ENCODE measurements at regions not wholly inside any gene's neighbourhood (a gene's known extent, or its start where the extent isn't known, plus 50 kb on each side); places are given as distances from the start of the nearest gene placed in this dataset.

DNA sequence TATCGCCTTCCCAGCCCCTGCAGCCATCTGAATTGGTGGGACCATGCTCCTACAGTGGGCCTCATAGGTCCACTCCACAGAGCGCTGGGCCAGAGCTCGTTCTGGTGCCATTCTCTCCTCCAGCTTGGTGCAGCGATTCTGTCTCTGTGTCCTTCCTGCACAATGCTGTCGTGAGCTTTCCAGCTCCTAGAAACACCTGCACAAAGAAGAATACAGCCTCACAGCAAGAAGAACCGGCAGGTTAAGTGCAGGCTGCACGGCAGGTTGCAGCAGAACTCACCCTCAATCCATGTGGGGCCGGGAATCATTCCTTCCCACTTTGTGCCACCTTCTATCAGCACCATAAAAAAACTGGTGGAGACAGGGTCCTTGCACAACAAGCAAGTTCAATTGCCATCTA lies 101.2 kb upstream of the ENPP6 start:
- Histone ChIP-seq H3K36me3 (ENCODE audit: insufficient read depth, low read length) (no peaks in the 10 kb centered on the region), H3K27me3 (ENCODE audit: insufficient read depth, low read length) (no peaks in the 10 kb centered on the region), H3K4me1 (ENCODE audit: insufficient read depth, low read length) (no peaks in the 10 kb centered on the region; the same call in 1 of the 2 replicates), H3K4me3 (ENCODE audit: low read length) (no peak overlapping the region), H3K9me3 (ENCODE audit: insufficient read depth, low read depth, low read length) (no peaks in the 10 kb centered on the region), H3K27ac (ENCODE audit: low read depth, low read length) (no peak overlapping the region), H3K9ac (ENCODE audit: low read depth, low read length) (no peak overlapping the region)
- 95% methylated on average over 8 of the region's 8 CpGs for WGBS

DNA sequence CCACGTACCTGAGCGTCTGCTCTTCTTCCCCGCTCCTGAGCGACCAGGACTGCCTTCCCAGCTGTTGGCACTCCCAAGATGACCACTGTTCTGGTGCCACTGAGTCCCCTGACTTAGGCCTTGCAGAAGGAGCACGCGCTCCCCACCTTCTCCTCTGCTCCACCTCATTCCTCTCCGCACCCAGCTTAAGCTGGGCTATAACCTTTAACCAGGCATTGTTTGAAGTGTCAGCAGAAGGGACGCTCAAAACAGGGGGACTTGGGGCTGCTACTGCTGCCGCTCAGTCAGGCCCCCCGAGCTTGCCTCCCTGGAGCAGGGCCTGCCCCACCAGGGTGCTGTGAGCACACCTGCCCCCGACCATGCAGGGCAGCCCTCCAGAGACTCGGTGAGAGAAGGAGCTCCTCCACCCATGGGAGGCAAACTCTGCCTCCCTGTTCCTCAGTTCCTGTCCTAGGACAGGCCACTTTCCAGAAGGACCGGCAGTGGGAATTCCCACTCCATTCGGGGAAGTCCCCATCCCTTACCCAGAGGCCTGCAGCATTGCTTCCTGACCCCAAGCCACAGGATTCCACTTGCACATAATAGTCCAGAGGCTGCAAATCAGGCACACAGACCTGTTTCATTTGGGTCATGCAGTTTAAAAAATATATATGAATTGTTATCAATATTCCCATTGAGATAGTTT lies 99.7 kb upstream of the ENPP6 start:
- H3K27ac ChIP-seq (ENCODE audit: low read depth, low read length), result no peak overlapping the region
- 88% methylated on average over 14 of the region's 14 CpGs for WGBS
- H3K9me3 ChIP-seq (ENCODE audit: insufficient read depth, low read depth, low read length), result no peaks in the 10 kb centered on the region
- no peak overlapping the region for H3K9ac ChIP-seq (ENCODE audit: low read depth, low read length)
- H3K4me1 ChIP-seq (ENCODE audit: insufficient read depth, low read length), result no peaks in the 10 kb centered on the region; the same call in 1 of the 2 replicates
- H3K4me3 ChIP-seq (ENCODE audit: low read length), result no peak overlapping the region
- H3K36me3 ChIP-seq (ENCODE audit: insufficient read depth, low read length), result no peaks in the 10 kb centered on the region
- H3K27me3 ChIP-seq (ENCODE audit: insufficient read depth, low read length), result no peaks in the 10 kb centered on the region

GRCh38 chr4:184316821-184317220 lies 99.1 kb upstream of the ENPP6 start:
- Histone ChIP-seq H3K36me3 (ENCODE audit: insufficient read depth, low read length) (no peaks in the 10 kb centered on the region), H3K4me1 (ENCODE audit: insufficient read depth, low read length) (peaks cover 3% of the 10 kb centered on the region; the same call in 1 of the 2 replicates), H3K9me3 (ENCODE audit: insufficient read depth, low read depth, low read length) (no peaks in the 10 kb centered on the region), H3K27ac (ENCODE audit: low read depth, low read length) (no peak overlapping the region), H3K27me3 (ENCODE audit: insufficient read depth, low read length) (no peaks in the 10 kb centered on the region), H3K9ac (ENCODE audit: low read depth, low read length) (no peak overlapping the region), H3K4me3 (ENCODE audit: low read length) (no peak overlapping the region)
- 90% methylated on average over 10 of the region's 10 CpGs for WGBS

- H3K27ac ChIP-seq (ENCODE audit: low read depth, low read length), result no peak overlapping the region
- 91% methylated on average over 8 of the region's 8 CpGs for WGBS
- H3K27me3 ChIP-seq (ENCODE audit: insufficient read depth, low read length), result no peaks in the 10 kb centered on the region
- no peaks in the 10 kb centered on the region for H3K36me3 ChIP-seq (ENCODE audit: insufficient read depth, low read length)
- no peak overlapping the region for H3K4me3 ChIP-seq (ENCODE audit: low read length)
- H3K4me1 ChIP-seq (ENCODE audit: insufficient read depth, low read length), result peaks cover 3% of the 10 kb centered on the region; the same call in 1 of the 2 replicates
- no peak overlapping the region for H3K9ac ChIP-seq (ENCODE audit: low read depth, low read length)
- H3K9me3 ChIP-seq (ENCODE audit: insufficient read depth, low read depth, low read length), result no peaks in the 10 kb centered on the region
Observed at GRCh38 chr4:184315675-184316359, 98.1 kb upstream of the ENPP6 start.

DNA sequence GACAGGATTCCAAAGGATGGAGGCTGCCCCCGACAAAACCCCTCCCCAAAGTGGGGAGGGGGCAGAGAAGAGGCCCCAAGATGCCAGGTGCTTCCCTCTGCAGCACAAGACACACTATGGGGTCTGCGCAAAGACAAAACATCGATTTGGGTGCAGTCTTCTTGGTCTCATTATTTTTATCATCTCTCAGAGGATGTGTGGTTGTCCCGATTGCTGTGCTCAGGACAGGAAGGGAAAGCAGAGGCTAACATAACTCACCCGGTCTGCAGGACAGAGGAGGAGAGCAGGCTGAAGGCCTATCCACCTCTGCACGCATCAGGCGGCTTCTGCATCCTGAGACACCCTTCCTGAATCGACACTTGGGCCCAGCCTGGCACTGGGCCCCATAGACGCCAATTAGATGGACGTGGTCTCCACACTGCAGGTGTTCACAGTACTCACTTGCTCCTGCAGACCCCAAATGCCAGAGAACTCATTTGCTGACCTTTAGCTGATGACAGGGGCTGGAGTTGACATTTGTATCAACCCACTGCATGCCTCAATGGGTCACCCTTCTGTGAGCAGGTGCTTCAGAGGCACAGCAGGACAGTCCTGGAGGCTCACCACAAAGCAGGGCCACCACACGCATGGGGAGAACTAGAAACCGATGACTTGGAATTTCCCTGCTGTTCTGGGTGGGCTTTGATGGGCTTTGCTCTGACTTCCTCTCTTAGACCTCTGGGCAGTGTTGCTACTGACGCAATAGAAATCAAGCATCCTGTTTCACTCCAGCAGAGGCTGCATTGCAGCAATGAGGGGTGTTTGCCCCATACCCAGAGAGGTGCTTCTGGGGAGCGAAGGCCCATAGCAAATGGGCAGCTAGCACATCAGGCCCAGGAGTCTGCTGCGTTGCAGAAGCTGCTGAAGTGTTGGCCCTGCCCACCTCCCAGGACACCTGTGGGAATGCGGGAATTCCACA lies 96.3 kb upstream of the ENPP6 start:
- Histone ChIP-seq H3K27me3 (ENCODE audit: insufficient read depth, low read length) (no peaks in the 10 kb centered on the region), H3K4me1 (ENCODE audit: insufficient read depth, low read length) (peaks cover 3% of the 10 kb centered on the region; the same call in 1 of the 2 replicates), H3K36me3 (ENCODE audit: insufficient read depth, low read length) (no peaks in the 10 kb centered on the region), H3K27ac (ENCODE audit: low read depth, low read length) (no peak overlapping the region), H3K9ac (ENCODE audit: low read depth, low read length) (no peak overlapping the region), H3K4me3 (ENCODE audit: low read length) (no peak overlapping the region), H3K9me3 (ENCODE audit: insufficient read depth, low read depth, low read length) (no peaks in the 10 kb centered on the region)
- WGBS, result 89% methylated on average over 16 of the region's 16 CpGs

- Histone ChIP-seq H3K4me1 (ENCODE audit: insufficient read depth, low read length) (peaks cover 3% of the 10 kb centered on the region; the same call in 1 of the 2 replicates), H3K4me3 (ENCODE audit: low read length) (no peak overlapping the region), H3K27ac (ENCODE audit: low read depth, low read length) (no peak overlapping the region), H3K36me3 (ENCODE audit: insufficient read depth, low read length) (no peaks in the 10 kb centered on the region), H3K9ac (ENCODE audit: low read depth, low read length) (no peak overlapping the region), H3K9me3 (ENCODE audit: insufficient read depth, low read depth, low read length) (no peaks in the 10 kb centered on the region), H3K27me3 (ENCODE audit: insufficient read depth, low read length) (no peaks in the 10 kb centered on the region)
- WGBS, result 93% methylated on average over 4 of the region's 4 CpGs
Observed at GRCh38 chr4:184313058-184313581, 95.4 kb upstream of the ENPP6 start.

DNA sequence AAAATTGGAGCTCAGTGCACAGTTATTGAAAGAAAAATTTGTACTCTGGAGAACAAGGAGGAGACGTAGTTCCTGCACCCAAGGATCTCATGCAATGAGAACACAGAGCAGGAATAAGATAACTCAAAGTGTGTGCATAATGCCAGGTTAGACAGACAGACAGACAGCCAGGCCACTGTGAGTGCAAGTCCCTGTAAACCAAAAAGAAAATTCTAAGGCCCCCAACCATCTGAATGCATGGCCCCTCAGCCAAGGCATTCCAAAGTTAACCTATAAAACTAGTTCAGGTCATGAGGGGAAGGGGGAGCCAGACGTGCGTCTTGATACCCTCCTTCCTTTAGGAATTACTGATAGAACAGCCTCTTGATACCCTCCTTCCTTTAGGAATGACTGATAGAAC lies 94.5 kb upstream of the ENPP6 start:
- Histone ChIP-seq H3K4me3 (ENCODE audit: low read length) (no peak overlapping the region), H3K27ac (ENCODE audit: low read depth, low read length) (no peak overlapping the region), H3K4me1 (ENCODE audit: insufficient read depth, low read length) (peaks cover 3% of the 10 kb centered on the region; the same call in 1 of the 2 replicates), H3K36me3 (ENCODE audit: insufficient read depth, low read length) (no peaks in the 10 kb centered on the region), H3K9ac (ENCODE audit: low read depth, low read length) (no peak overlapping the region), H3K9me3 (ENCODE audit: insufficient read depth, low read depth, low read length) (no peaks in the 10 kb centered on the region), H3K27me3 (ENCODE audit: insufficient read depth, low read length) (no peaks in the 10 kb centered on the region)
- 84% methylated on average over 3 of the region's 3 CpGs for WGBS

- H3K4me3 ChIP-seq (ENCODE audit: low read length), result no peak overlapping the region
- H3K4me1 ChIP-seq (ENCODE audit: insufficient read depth, low read length), result peaks cover 3% of the 10 kb centered on the region; the same call in 1 of the 2 replicates
- whole genome bisulfite sequencing, result 94% methylated on average over 14 of the region's 14 CpGs
- H3K27me3 ChIP-seq (ENCODE audit: insufficient read depth, low read length), result no peaks in the 10 kb centered on the region
- H3K36me3 ChIP-seq (ENCODE audit: insufficient read depth, low read length), result no peaks in the 10 kb centered on the region
- H3K9ac ChIP-seq (ENCODE audit: low read depth, low read length), result no peak overlapping the region
- H3K27ac ChIP-seq (ENCODE audit: low read depth, low read length), result no peak overlapping the region
- no peaks in the 10 kb centered on the region for H3K9me3 ChIP-seq (ENCODE audit: insufficient read depth, low read depth, low read length)
Observed at GRCh38 chr4:184310881-184311709, 93.4 kb upstream of the ENPP6 start.

GRCh38 chr4:184310171-184310567 lies 92.5 kb upstream of the ENPP6 start:
- no peak overlapping the region for H3K9ac ChIP-seq (ENCODE audit: low read depth, low read length)
- no peak overlapping the region for H3K27ac ChIP-seq (ENCODE audit: low read depth, low read length)
- H3K27me3 ChIP-seq (ENCODE audit: insufficient read depth, low read length), result no peaks in the 10 kb centered on the region
- H3K4me1 ChIP-seq (ENCODE audit: insufficient read depth, low read length), result peaks cover 3% of the 10 kb centered on the region; the same call in 1 of the 2 replicates
- WGBS, result 82% methylated on average over 10 of the region's 10 CpGs
- H3K4me3 ChIP-seq (ENCODE audit: low read length), result no peak overlapping the region
- peaks cover 3% of the 10 kb centered on the region; the same call in 1 of the 2 replicates for H3K9me3 ChIP-seq (ENCODE audit: insufficient read depth, low read depth, low read length)
- no peaks in the 10 kb centered on the region for H3K36me3 ChIP-seq (ENCODE audit: insufficient read depth, low read length)
